HG02763 (cell line): ENCODE measurements at regions not wholly inside any gene's neighbourhood (a gene's known extent, or its start where the extent isn't known, plus 50 kb on each side); places are given as distances from the start of the nearest gene placed in this dataset.
"Not testable (repeated sequence)": the region's sequence is repeated elsewhere in the genome, so short reads cannot be mapped to it uniquely, and the experiment has no call there.

Source experiments
- ATAC-seq: cut with Tn5 transposase; IDR thresholded peaks from one replicate; pipeline ENCODE4 v1.9.1; 2021; ENCODE audit warnings: mild to moderate bottlenecking, moderate library complexity; ENCODE audit not compliant: unreplicated experiment

GRCh38 chr12:127970491-127970890 lies 296.5 kb upstream of the TMEM132C start:
- no peak for ATAC-seq

GRCh38 chr12:127980585-127980984 lies 286.4 kb upstream of the TMEM132C start:
- ATAC-seq: no peak

GRCh38 chr12:127981875-127982274 lies 285.1 kb upstream of the TMEM132C start:
- ATAC-seq: no peak

GRCh38 chr12:127983213-127983791 lies 283.7 kb upstream of the TMEM132C start:
- ATAC-seq: not testable (repeated sequence)

GRCh38 chr12:127984386-127985055 lies 282.4 kb upstream of the TMEM132C start:
- ATAC-seq: no peak

GRCh38 chr12:127987199-127987901 lies 279.6 kb upstream of the TMEM132C start:
- ATAC-seq: no peak

- ATAC-seq: no peak
Observed at GRCh38 chr12:127991485-127991884, 275.5 kb upstream of the TMEM132C start.

GRCh38 chr12:127998988-127999387 lies 268.0 kb upstream of the TMEM132C start:
- ATAC-seq: no peak

- no peak for ATAC-seq
Observed at GRCh38 chr12:128004383-128004938, 262.5 kb upstream of the TMEM132C start.

GRCh38 chr12:128007250-128007649 lies 259.7 kb upstream of the TMEM132C start:
- ATAC-seq: no peak

- no peak for ATAC-seq
Observed at GRCh38 chr12:128008341-128008740, 258.6 kb upstream of the TMEM132C start.

GRCh38 chr12:128009108-128009507 lies 257.9 kb upstream of the TMEM132C start:
- no peak for ATAC-seq

GRCh38 chr12:128012110-128012509 lies 254.9 kb upstream of the TMEM132C start:
- ATAC-seq: no peak

GRCh38 chr12:128015276-128015675 lies 251.7 kb upstream of the TMEM132C start:
- no peak for ATAC-seq

- no peak for ATAC-seq
Observed at GRCh38 chr12:128018067-128018466, 248.9 kb upstream of the TMEM132C start.

- ATAC-seq: no peak
Observed at GRCh38 chr12:128019996-128020544, 246.9 kb upstream of the TMEM132C start.

- no peak for ATAC-seq
Observed at GRCh38 chr12:128021561-128021960, 245.4 kb upstream of the TMEM132C start.

GRCh38 chr12:128025589-128026245 lies 241.3 kb upstream of the TMEM132C start:
- ATAC-seq: no peak

- ATAC-seq: no peak
Observed at GRCh38 chr12:128026696-128027574, 240.0 kb upstream of the TMEM132C start.

GRCh38 chr12:128033473-128033872 lies 233.5 kb upstream of the TMEM132C start:
- no peak for ATAC-seq
